PFSK-1 (cell line): ENCODE measurements at regions not wholly inside any gene's neighbourhood (a gene's known extent, or its start where the extent isn't known, plus 50 kb on each side); places are given as distances from the start of the nearest gene placed in this dataset.

ENCODE experiments used
- FOXP2 ChIP-seq: optimal IDR thresholded peaks from 2 replicates; pipeline ENCODE3; 2011; ENCODE audit warnings: borderline replicate concordance, control low read depth, inconsistent platforms; ENCODE audit not compliant: insufficient read depth; ENCODE audit errors: extremely low read length, extremely low read depth
- POLR2AphosphoS5 ChIP-seq: IDR thresholded peaks from 2 replicates; pipeline ENCODE4 v1.6.1; 2012; ENCODE audit warnings: low read depth, mild to moderate bottlenecking, control low read depth, low read length, moderate library complexity
- REST ChIP-seq, 2 experiments: IDR thresholded peaks; 2 replicates each; pipeline versions ENCODE4 v1.6.1 to v1.8.0; 2011 to 2012; ENCODE audit warnings: low read depth in 2 of 2, low read length in 2 of 2, control low read depth in 1 of 2, inconsistent platforms in 1 of 2, mild to moderate bottlenecking in 1 of 2, moderate library complexity in 1 of 2; ENCODE audit not compliant: insufficient read depth in 1 of 2
- SIN3A ChIP-seq: IDR thresholded peaks from 2 replicates; pipeline ENCODE4 v1.6.1; 2012; ENCODE audit warnings: mild to moderate bottlenecking, low read length, moderate library complexity, borderline replicate concordance; ENCODE audit not compliant: insufficient read depth
- TAF1 ChIP-seq: IDR thresholded peaks from 2 replicates; pipeline ENCODE4 v1.6.1; 2012; ENCODE audit warnings: low read length, control low read depth, borderline replicate concordance; ENCODE audit not compliant: insufficient read depth

- no peak for TF ChIP-seq FOXP2
These were observed 505.1 kb downstream of the TCERG1L start for GRCh38 chr10:130806426-130806825.

GRCh38 chr10:130807096-130807495 is 504.4 kb downstream of the TCERG1L start:
- TF ChIP-seq POLR2AphosphoS5: no peak
- TF ChIP-seq SIN3A: no peak
- TF ChIP-seq TAF1: no peak
- no peak for TF ChIP-seq REST (IDR thresholded peaks at IDR 0.05; ENCODE audit: insufficient read depth in 1 of 2, low read depth in 2 of 2, low read length in 2 of 2)
- no peak for TF ChIP-seq FOXP2

- TF ChIP-seq FOXP2 (no peak), TAF1 (no peak), SIN3A (no peak)
These were observed 503.8 kb downstream of the TCERG1L start for GRCh38 chr10:130807721-130808120.

GRCh38 chr10:130808243-130808642 is 503.3 kb downstream of the TCERG1L start:
- TF ChIP-seq POLR2AphosphoS5: no peak
- no peak for TF ChIP-seq REST (IDR thresholded peaks at IDR 0.05; ENCODE audit: insufficient read depth in 1 of 2, low read depth in 2 of 2, low read length in 2 of 2)
- TF ChIP-seq TAF1: no peak
- no peak for TF ChIP-seq FOXP2
- no peak for TF ChIP-seq SIN3A

- no peak for TF ChIP-seq REST (IDR thresholded peaks at IDR 0.05; ENCODE audit: insufficient read depth in 1 of 2, low read depth in 2 of 2, low read length in 2 of 2)
- no peak for TF ChIP-seq SIN3A
- no peak for TF ChIP-seq FOXP2
- TF ChIP-seq TAF1: no peak
- no peak for TF ChIP-seq POLR2AphosphoS5
These were observed 502.8 kb downstream of the TCERG1L start for GRCh38 chr10:130808686-130809085.

GRCh38 chr10:130809181-130809580 is 502.3 kb downstream of the TCERG1L start:
- TF ChIP-seq POLR2AphosphoS5: no peak

GRCh38 chr10:130809761-130810515 is 501.6 kb downstream of the TCERG1L start:
- TF ChIP-seq SIN3A (no peak), REST (IDR thresholded peaks at IDR 0.05; ENCODE audit: insufficient read depth in 1 of 2, low read depth in 2 of 2, low read length in 2 of 2) (no peak), FOXP2 (no peak), TAF1 (no peak), POLR2AphosphoS5 (no peak)
